Psoas muscle (tissue), 7 donors: ENCODE measurements at regions not wholly inside any gene's neighbourhood (a gene's known extent, or its start where the extent isn't known, plus 50 kb on each side); places are given as distances from the start of the nearest gene placed in this dataset.

Source experiments
- ATAC-seq, 4 donors: fragments of 200-7000 bp; cut with Tn5 transposase; one replicate each; pipeline ENCODE4 v1.9.1; 2020; ENCODE audit warnings: moderate library complexity in 3 of 4, mild to moderate bottlenecking in 2 of 4
- DNase-seq, 2 donors: peaks; one replicate each; pipeline ENCODE4 v3.0.0-alpha.2; 2020
- H3K27ac ChIP-seq: fragments of 200-600 bp; one replicate; pipeline ENCODE4 v1.8.0; 2022
- H3K27me3 ChIP-seq, 3 donors: fragments of 200-600 bp in 1 of 3; one replicate each; pipeline versions ENCODE4 v1.6.1 to v1.8.0; 2013 to 2022; ENCODE audit warnings: low read length in 2 of 3, mild to moderate bottlenecking in 2 of 3, moderate library complexity in 1 of 3; ENCODE audit not compliant: insufficient read depth in 3 of 3
- H3K36me3 ChIP-seq, 2 donors: fragments of 200-600 bp in 1 of 2; one replicate each; pipeline versions ENCODE4 v1.6.1 to v1.8.0; 2013 to 2022; ENCODE audit warnings: low read depth in 1 of 2, mild to moderate bottlenecking in 1 of 2, moderate library complexity in 1 of 2; ENCODE audit not compliant: insufficient read depth in 1 of 2
- H3K4me1 ChIP-seq: fragments of 200-600 bp; one replicate; pipeline ENCODE4 v1.8.0; 2022
- H3K4me3 ChIP-seq: fragments of 200-600 bp; one replicate; pipeline ENCODE4 v1.8.0; 2022; ENCODE audit warnings: mild to moderate bottlenecking
- H3K9me3 ChIP-seq: fragments of 200-600 bp; one replicate; pipeline ENCODE4 v1.8.0; 2022
- CTCF ChIP-seq: fragments of 200-600 bp; IDR thresholded peaks from one replicate; pipeline ENCODE4 v1.8.0; 2022; ENCODE audit warnings: antibody characterized with exemption
- WGBS, 3 donors: extraction: QIAGEN DNeasy Blood & Tissue Kit; methylation state at CpG; one replicate each; pipeline versions ENCODE4 v1.1.6 to v1.1.7; 2013; 5-methylcytosine and 5-hydroxymethylcytosine counted together
- intact Hi-C, 2 donors: fragments of 100-400 bp; cut with DNase I; formaldehyde crosslinking; loops; one replicate each; pipeline versions ENCODE4 v1.11.0 to v1.14.2; 2022
- donor health status: healthy with polysubstance abuse.
- donor health status: DM: no; HTN: no; CAD: no; lungs with moderate emphysema.
- donor health status: Bipolar disorder and iron deficiency.
- donor health status: healthy.
- donor health status: DM: yes; HTN: yes; CAD: no.
- donor health status: DM: no; HTN: no; CAD: no.
- donor health status: DM: yes; HTN: yes; CAD: no.

- WGBS, 3 donors, result 75 to 79% (median 76%) methylated on average over 16 of the region's 16 CpGs
- H3K36me3 ChIP-seq, result no peaks in the 10 kb centered on the region
- H3K9me3 ChIP-seq, result no peaks in the 10 kb centered on the region
- ATAC-seq (no peak), DNase-seq (no peak)
- intact Hi-C loops, result loop anchor here in 1 of 2 donors (10.0 kb wide), 1 partner anchor 114 kb away; no protein-coding TSS in a partner anchor
- H3K27me3 ChIP-seq, result no peaks in the 10 kb centered on the region
- no peaks in the 10 kb centered on the region for H3K4me1 ChIP-seq
- no peak overlapping the region for H3K4me3 ChIP-seq
- TF ChIP-seq CTCF, result no peak
- H3K27ac ChIP-seq, result no peak overlapping the region
These were observed 125.1 kb downstream of the MRPS6 start for GRCh38 chr21:34198231-34199120.

GRCh38 chr21:34199121-34199910 lies 125.9 kb downstream of the MRPS6 start:
- Histone ChIP-seq H3K27ac (no peak overlapping the region), H3K9me3 (no peaks in the 10 kb centered on the region), H3K27me3 (no peaks in the 10 kb centered on the region), H3K36me3 (no peaks in the 10 kb centered on the region), H3K4me3 (no peak overlapping the region), H3K4me1 (peaks cover 4% of the 10 kb centered on the region)
- intact Hi-C loops, result loop anchor here in 1 of 2 donors (10.0 kb wide), 1 partner anchor 115 kb away; no protein-coding TSS in a partner anchor
- TF ChIP-seq CTCF, result no peak
- ATAC-seq, result no peak
- 69 to 72% (median 70%) methylated on average over 7 of the region's 7 CpGs for WGBS, 3 donors
- DNase-seq, result no peak

GRCh38 chr21:34200288-34200905 lies 127.0 kb downstream of the MRPS6 start:
- intact Hi-C loops, result loop anchor here in 1 of 2 donors (5.0 kb wide), 2 partner anchors 73 to 278 kb away; no protein-coding TSS in a partner anchor
- H3K4me1 ChIP-seq, result peaks cover 9% of the 10 kb centered on the region
- DNase-seq, result peak in 1 of 2 donors; percentile 63
- H3K36me3 ChIP-seq, result no peaks in the 10 kb centered on the region
- no peak overlapping the region for H3K27ac ChIP-seq
- TF ChIP-seq CTCF, result no peak
- no peaks in the 10 kb centered on the region for H3K9me3 ChIP-seq
- 73 to 80% (median 79%) methylated on average over 7 of the region's 7 CpGs for WGBS, 3 donors
- ATAC-seq, result no peak
- no peak overlapping the region for H3K4me3 ChIP-seq
- H3K27me3 ChIP-seq, result no peaks in the 10 kb centered on the region

GRCh38 chr21:34201001-34201400 lies 127.6 kb downstream of the MRPS6 start:
- DNase-seq, result no peak
- H3K9me3 ChIP-seq, result no peaks in the 10 kb centered on the region
- H3K27ac ChIP-seq, result peak overlapping the region; percentile 52
- peaks cover 12% of the 10 kb centered on the region for H3K4me1 ChIP-seq
- TF ChIP-seq CTCF, result no peak
- H3K27me3 ChIP-seq, result no peaks in the 10 kb centered on the region
- ATAC-seq, result no peak
- 94 to 98% (median 96%) methylated on average over 3 of the region's 3 CpGs for WGBS, 3 donors
- no peaks in the 10 kb centered on the region for H3K36me3 ChIP-seq
- H3K4me3 ChIP-seq, result peak overlapping the region; percentile 66
- intact Hi-C loops, result loop anchor here in 1 of 2 donors (5.0 kb wide), 2 partner anchors 74 to 279 kb away; no protein-coding TSS in a partner anchor
